NCI-H128 (cell line): ENCODE measurements at regions not wholly inside any gene's neighbourhood (a gene's known extent, or its start where the extent isn't known, plus 50 kb on each side); places are given as distances from the start of the nearest gene placed in this dataset.

Source experiments
- DNase-seq: peaks from one replicate; lab custom pipeline; 2025; ENCODE audit not compliant: unreplicated experiment; lab: John Stamatoyannopoulos, UW

- DNase-seq = no peak
Measured at GRCh38 chr5:61683926-61684325, 351.9 kb downstream of the ZSWIM6 start.

GRCh38 chr5:61686491-61687257 is 354.6 kb downstream of the ZSWIM6 start:
- DNase-seq = no peak

GRCh38 chr5:61687371-61687770 is 355.3 kb downstream of the ZSWIM6 start:
- DNase-seq = no peak

- no peak for DNase-seq
Measured at GRCh38 chr5:61689153-61689846, 357.2 kb downstream of the ZSWIM6 start.

GRCh38 chr5:61697809-61698558 is 365.9 kb downstream of the ZSWIM6 start:
- DNase-seq = no peak

GRCh38 chr5:61701877-61702602 is 370.0 kb downstream of the ZSWIM6 start:
- no peak for DNase-seq

GRCh38 chr5:61702784-61703183 is 370.7 kb downstream of the ZSWIM6 start:
- DNase-seq = no peak

- DNase-seq = no peak
Measured at GRCh38 chr5:61704289-61704688, 372.2 kb downstream of the ZSWIM6 start.

GRCh38 chr5:61706751-61707150 is 374.7 kb downstream of the ZSWIM6 start:
- no peak for DNase-seq

- no peak for DNase-seq
Measured at GRCh38 chr5:61719124-61719523, 387.1 kb downstream of the ZSWIM6 start.

GRCh38 chr5:61720829-61721228 is 388.8 kb downstream of the ZSWIM6 start:
- no peak for DNase-seq

- DNase-seq = no peak
Measured at GRCh38 chr5:61724102-61724501, 392.0 kb downstream of the ZSWIM6 start.

GRCh38 chr5:61728287-61728686 is 396.2 kb downstream of the ZSWIM6 start:
- DNase-seq = no peak

GRCh38 chr5:61730866-61731265 is 398.8 kb downstream of the ZSWIM6 start:
- DNase-seq = no peak

GRCh38 chr5:61731267-61731945 is 399.3 kb downstream of the ZSWIM6 start:
- DNase-seq = no peak

GRCh38 chr5:61731946-61732314 is 399.9 kb downstream of the ZSWIM6 start:
- no peak for DNase-seq

- DNase-seq = no peak
Measured at GRCh38 chr5:61732369-61732768, 400.3 kb downstream of the ZSWIM6 start.

- no peak for DNase-seq
Measured at GRCh38 chr5:61732796-61733195, 400.7 kb downstream of the ZSWIM6 start.

GRCh38 chr5:61734001-61734400 is 401.9 kb downstream of the ZSWIM6 start:
- DNase-seq = no peak

- no peak for DNase-seq
Measured at GRCh38 chr5:61734966-61735365, 402.9 kb downstream of the ZSWIM6 start.

GRCh38 chr5:61735531-61735930 is 403.5 kb downstream of the ZSWIM6 start:
- no peak for DNase-seq
